Activated CD8-positive, alpha-beta T cell treated with anti-CD3 and anti-CD28 coated beads, Interleukin-2, amount 10 ng/mL, durations not matched to agents 7 days and 5 days (primary cell): ENCODE measurements at regions not wholly inside any gene's neighbourhood (a gene's known extent, or its start where the extent isn't known, plus 50 kb on each side); places are given as distances from the start of the nearest gene placed in this dataset.
"Not testable (repeated sequence)": the region's sequence is repeated elsewhere in the genome, so short reads cannot be mapped to it uniquely, and the experiment has no call there.

ENCODE experiments used
- ATAC-seq: fragments of 150-1000 bp; cut with Tn5 transposase; one replicate; pipeline ENCODE4 v1.10.0; 2021; ENCODE audit warnings: moderate library complexity
- CTCF ChIA-PET: fragments of 350-600 bp; sonication (Branson Sonifier 250); formaldehyde crosslinking; loops from one replicate; lab custom pipeline; 2021; ENCODE audit warnings: antibody characterized with exemption; lab: Charles Lee
- POLR2A ChIA-PET: fragments of 350-600 bp; sonication (Branson Sonifier 250); formaldehyde crosslinking; loops from one replicate; lab custom pipeline; 2021; ENCODE audit warnings: antibody characterized with exemption; lab: Charles Lee
- DNase-seq: peaks from one replicate; pipeline ENCODE4 v3.0.0-alpha.2; 2020
- H3K27ac Mint-ChIP-seq: one replicate; pipeline ENCODE4 v1.8.0; 2021; ENCODE audit warnings: mild to moderate bottlenecking, mixed read lengths
- H3K27me3 Mint-ChIP-seq: one replicate; pipeline ENCODE4 v1.8.0; 2021; ENCODE audit warnings: low read depth, mixed read lengths
- H3K36me3 Mint-ChIP-seq: one replicate; pipeline ENCODE4 v1.8.0; 2021; ENCODE audit warnings: low read depth, mixed read lengths
- H3K4me1 Mint-ChIP-seq: one replicate; pipeline ENCODE4 v1.8.0; 2021; ENCODE audit warnings: low read depth, mixed read lengths
- H3K4me3 Mint-ChIP-seq: one replicate; pipeline ENCODE4 v1.8.0; 2021; ENCODE audit warnings: mild to moderate bottlenecking, mixed read lengths
- H3K9me3 Mint-ChIP-seq: one replicate; pipeline ENCODE4 v1.8.0; 2022; ENCODE audit warnings: mixed read lengths; ENCODE audit not compliant: insufficient read depth

GRCh38 chr4:92251711-92252110, 52.1 kb upstream of the GRID2 start:
- CTCF ChIA-PET = no interaction called here
- no peaks in the 10 kb centered on the region for H3K27me3 Mint-ChIP-seq
- no peak for DNase-seq

GRCh38 chr4:92252358-92252757, 51.4 kb upstream of the GRID2 start:
- H3K27ac Mint-ChIP-seq, CTCF ChIA-PET, H3K36me3 Mint-ChIP-seq, POLR2A ChIA-PET, ATAC-seq, H3K27me3 Mint-ChIP-seq, H3K4me3 Mint-ChIP-seq, DNase-seq, H3K4me1 Mint-ChIP-seq: not testable (repeated sequence)
- peaks cover 13% of the 10 kb centered on the region for H3K9me3 Mint-ChIP-seq

More at GRCh38 chr4:92251711-92252110, 52.1 kb upstream of the GRID2 start:
- no peak overlapping the region for H3K27ac Mint-ChIP-seq
- H3K4me3 Mint-ChIP-seq = no peak overlapping the region
- no peak for ATAC-seq
- no peaks in the 10 kb centered on the region for H3K36me3 Mint-ChIP-seq
- H3K9me3 Mint-ChIP-seq = peaks cover 13% of the 10 kb centered on the region
- POLR2A ChIA-PET = no interaction called here
- no peaks in the 10 kb centered on the region for H3K4me1 Mint-ChIP-seq

GRCh38 chr4:92252846-92253245, 50.9 kb upstream of the GRID2 start:
- ChIA-PET POLR2A (no interaction called here), CTCF (no interaction called here)
- Mint-ChIP-seq H3K36me3 (no peaks in the 10 kb centered on the region), H3K4me3 (no peak overlapping the region), H3K27ac (no peak overlapping the region), H3K9me3 (peaks cover 14% of the 10 kb centered on the region), H3K27me3 (no peaks in the 10 kb centered on the region), H3K4me1 (no peaks in the 10 kb centered on the region)
- ATAC-seq (no peak), DNase-seq (no peak)

- no peaks in the 10 kb centered on the region for H3K36me3 Mint-ChIP-seq
- DNase-seq (no peak), ATAC-seq (no peak)
- no peaks in the 10 kb centered on the region for H3K4me1 Mint-ChIP-seq
- H3K27ac Mint-ChIP-seq = no peak overlapping the region
- H3K4me3 Mint-ChIP-seq = no peak overlapping the region
- ChIA-PET CTCF (no interaction called here), POLR2A (no interaction called here)
- H3K9me3 Mint-ChIP-seq = peaks cover 16% of the 10 kb centered on the region
- no peaks in the 10 kb centered on the region for H3K27me3 Mint-ChIP-seq
Measured at GRCh38 chr4:92253550-92253949, 50.2 kb upstream of the GRID2 start.
